Endometrium (tissue), 2 donors: ENCODE measurements at regions not wholly inside any gene's neighbourhood (a gene's known extent, or its start where the extent isn't known, plus 50 kb on each side); places are given as distances from the start of the nearest gene placed in this dataset.

Source experiments
- FAIRE-seq: peaks from 2 replicates; lab custom pipeline; 2012; peaks lifted over from hg19 to GRCh38; lab: Jason Lieb, UNC
- donor health status: control.
- donor health status: control.

- FAIRE-seq = no peak
Observed at GRCh38 chr17:71926746-71927398, 193.9 kb upstream of the SOX9 start.

- FAIRE-seq = no peak
Observed at GRCh38 chr17:71933306-71933705, 187.5 kb upstream of the SOX9 start.

GRCh38 chr17:71934520-71934919, 186.3 kb upstream of the SOX9 start:
- no peak for FAIRE-seq

- FAIRE-seq = no peak
Observed at GRCh38 chr17:71935341-71935740, 185.5 kb upstream of the SOX9 start.

- FAIRE-seq = no peak
Observed at GRCh38 chr17:71936977-71937376, 183.8 kb upstream of the SOX9 start.

GRCh38 chr17:71937914-71938313, 182.9 kb upstream of the SOX9 start:
- FAIRE-seq = no peak

GRCh38 chr17:71938340-71939010, 182.3 kb upstream of the SOX9 start:
- FAIRE-seq = no peak

GRCh38 chr17:71941920-71942319, 178.9 kb upstream of the SOX9 start:
- no peak for FAIRE-seq

- FAIRE-seq = no peak
Observed at GRCh38 chr17:71942626-71943025, 178.2 kb upstream of the SOX9 start.

GRCh38 chr17:71948703-71949422, 172.0 kb upstream of the SOX9 start:
- FAIRE-seq = no peak

- no peak for FAIRE-seq
Observed at GRCh38 chr17:71959154-71959553, 161.7 kb upstream of the SOX9 start.

- no peak for FAIRE-seq
Observed at GRCh38 chr17:71963351-71963750, 157.5 kb upstream of the SOX9 start.

- FAIRE-seq = no peak
Observed at GRCh38 chr17:71963791-71964190, 157.0 kb upstream of the SOX9 start.

- no peak for FAIRE-seq
Observed at GRCh38 chr17:71964559-71964958, 156.3 kb upstream of the SOX9 start.

GRCh38 chr17:71966055-71966454, 154.8 kb upstream of the SOX9 start:
- FAIRE-seq = no peak

GRCh38 chr17:71966459-71967313, 154.1 kb upstream of the SOX9 start:
- FAIRE-seq = no peak

- FAIRE-seq = no peak
Observed at GRCh38 chr17:71969500-71969899, 151.3 kb upstream of the SOX9 start.

GRCh38 chr17:71970312-71970711, 150.5 kb upstream of the SOX9 start:
- no peak for FAIRE-seq

- no peak for FAIRE-seq
Observed at GRCh38 chr17:71974051-71974450, 146.8 kb upstream of the SOX9 start.

GRCh38 chr17:71975331-71975801, 145.5 kb upstream of the SOX9 start:
- no peak for FAIRE-seq

- no peak for FAIRE-seq
Observed at GRCh38 chr17:71976011-71976649, 144.7 kb upstream of the SOX9 start.

GRCh38 chr17:71978435-71978834, 142.4 kb upstream of the SOX9 start:
- FAIRE-seq = no peak
